HK-2 (cell line): ENCODE measurements at regions not wholly inside any gene's neighbourhood (a gene's known extent, or its start where the extent isn't known, plus 50 kb on each side); places are given as distances from the start of the nearest gene placed in this dataset.

Experiments used
- DNase-seq: peaks from one replicate; pipeline ENCODE4 v3.0.0-alpha.2; 2018; ENCODE audit not compliant: unreplicated experiment

DNA sequence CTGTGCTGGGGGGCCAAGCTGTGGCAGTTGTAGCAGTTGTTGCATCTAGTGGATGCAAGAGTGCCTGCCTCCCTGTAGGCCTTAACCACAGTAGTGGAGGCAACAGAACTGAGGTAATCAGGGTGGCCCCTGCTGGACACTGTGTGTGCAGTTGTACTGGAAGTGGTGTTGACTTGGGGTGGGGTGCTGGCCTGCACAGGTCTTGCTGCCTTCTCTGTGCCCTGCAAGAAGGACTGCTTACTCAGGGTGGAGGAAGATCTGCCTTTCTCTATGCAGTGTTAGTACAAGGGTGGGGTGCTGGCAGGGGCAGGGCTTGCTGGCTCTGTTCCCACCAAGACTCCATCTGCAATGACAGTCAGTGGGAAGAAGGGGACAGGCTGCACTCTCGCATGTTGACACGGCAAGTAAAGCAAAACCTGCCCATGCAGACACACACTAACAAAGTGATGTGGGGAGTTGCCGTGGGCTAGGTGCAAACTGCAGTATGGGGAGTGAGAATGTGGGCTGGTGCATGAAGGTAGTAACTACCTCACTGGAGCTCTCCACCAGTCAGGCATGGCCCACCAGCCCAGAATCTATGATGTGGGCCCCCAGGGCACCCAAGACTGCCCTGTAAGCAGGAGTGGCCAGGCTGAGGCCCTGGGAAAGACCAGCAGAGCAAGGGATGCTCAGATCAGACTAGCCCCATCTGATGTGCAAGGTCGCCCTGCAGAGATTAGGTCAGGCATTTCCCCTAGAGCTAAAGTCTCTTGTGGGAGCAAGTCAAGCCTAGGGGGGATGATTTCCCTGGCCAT is 594.9 kb downstream of the TECRL start:
- DNase-seq, result no peak

DNA sequence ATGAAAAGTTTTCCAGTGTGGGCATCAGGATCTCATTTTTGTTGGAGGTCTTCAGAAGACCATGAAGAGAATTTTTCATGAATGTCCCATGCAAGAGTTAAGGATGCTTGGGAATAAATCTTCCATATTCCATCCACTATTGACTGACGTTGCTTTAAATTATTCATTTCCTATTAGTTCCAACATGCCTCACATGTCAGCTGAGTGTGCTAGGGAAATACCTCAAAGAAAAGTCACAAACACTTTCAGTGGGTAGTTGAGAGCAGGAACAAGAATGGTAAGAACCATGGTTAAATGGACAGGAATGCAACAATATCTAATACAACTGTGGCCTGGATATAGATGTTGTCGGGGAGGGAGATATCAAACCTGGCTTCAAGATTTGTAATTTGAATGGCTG is 610.1 kb downstream of the TECRL start:
- no peak for DNase-seq

DNA sequence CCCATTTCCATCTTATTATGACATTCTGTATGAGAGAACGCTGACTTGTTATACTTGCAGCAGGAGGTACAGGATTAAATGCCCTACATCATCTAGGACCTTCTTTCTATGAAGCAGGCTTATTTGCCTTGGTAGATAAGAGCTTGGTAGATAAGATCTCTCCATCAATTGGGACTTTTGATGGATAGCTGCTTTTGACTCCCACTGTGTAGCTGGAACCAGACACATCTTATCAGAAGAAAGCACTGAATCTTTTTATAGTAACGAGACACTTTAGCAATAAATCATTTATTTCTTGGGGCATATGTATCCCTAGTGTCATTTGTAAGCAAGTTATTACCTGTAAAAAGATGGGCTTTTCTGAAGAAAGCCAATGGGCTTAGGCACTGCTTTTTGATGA is 613.9 kb downstream of the TECRL start:
- DNase-seq, result no peak

DNA sequence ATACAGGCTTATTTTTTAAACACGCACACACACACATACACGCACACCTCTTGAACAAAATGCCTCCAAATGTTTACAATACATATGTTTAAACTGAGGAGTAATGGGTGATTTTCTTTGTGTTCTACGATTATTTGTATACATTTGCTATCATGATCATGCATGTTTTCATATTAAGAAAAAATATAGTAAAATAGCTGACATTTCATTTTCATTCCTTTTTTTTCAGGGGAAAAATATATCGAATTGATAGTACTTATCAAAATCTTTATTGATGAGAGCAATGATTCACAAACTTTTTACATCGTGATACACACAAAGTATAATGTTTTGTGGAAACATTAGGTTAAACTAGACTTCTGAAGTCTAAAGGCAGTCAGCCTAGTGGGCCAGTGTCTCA is 618.9 kb downstream of the TECRL start:
- no peak for DNase-seq

DNA sequence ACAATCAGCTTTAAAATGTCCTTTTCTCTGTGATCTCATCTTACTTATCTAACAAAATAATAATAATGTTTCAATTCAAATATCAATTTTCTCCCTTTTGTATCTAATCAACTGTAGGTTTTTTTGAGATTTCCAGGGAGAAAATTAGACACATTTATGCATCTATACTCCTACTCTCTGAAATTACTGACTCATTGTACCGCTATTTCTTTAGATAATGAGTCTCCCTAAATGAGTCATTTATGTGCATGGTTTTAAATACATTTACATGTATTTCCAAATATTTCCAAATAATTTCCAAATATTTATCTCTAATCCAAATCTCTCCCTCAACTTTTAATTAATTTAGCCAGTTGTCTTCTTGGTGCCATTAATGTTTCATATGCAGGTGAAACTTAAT is 621.0 kb downstream of the TECRL start:
- DNase-seq, result no peak

DNA sequence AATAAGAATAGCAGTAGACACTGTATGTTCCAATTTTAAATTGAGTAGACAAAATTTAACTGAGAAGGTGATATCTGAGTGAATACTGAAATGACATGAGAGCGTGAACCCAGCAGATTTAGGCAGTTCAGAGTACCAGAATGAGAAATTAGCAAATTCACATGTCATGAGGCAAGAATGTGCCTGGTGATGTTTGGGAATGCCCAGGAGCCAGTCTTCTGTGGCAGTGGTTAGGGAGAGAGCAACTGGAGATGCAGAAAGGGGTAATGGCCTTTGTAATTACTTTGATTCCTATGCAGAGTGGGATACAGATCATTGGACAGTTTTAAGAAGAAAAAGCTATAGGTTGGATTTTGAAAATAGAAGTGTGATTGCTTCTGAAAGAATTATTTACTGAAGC is 621.9 kb downstream of the TECRL start:
- DNase-seq, result no peak

DNA sequence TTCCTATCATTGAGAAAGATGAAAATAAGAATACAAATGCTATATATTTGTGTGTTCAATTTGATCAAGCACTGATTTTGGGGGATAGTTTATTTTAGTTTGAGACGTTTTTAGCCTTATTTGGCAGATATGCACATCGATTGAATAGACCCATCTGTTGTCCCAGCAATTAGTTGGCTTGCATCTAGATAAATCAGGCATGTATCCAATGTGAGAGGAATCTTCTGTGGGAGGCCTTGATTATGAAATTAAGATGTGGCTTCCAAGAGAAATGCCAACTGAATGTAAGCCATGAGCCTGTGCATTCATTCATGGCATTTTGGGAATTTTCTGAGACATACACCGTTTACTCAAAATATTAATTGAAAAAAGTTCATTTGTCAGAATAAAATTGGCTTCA is 623.1 kb downstream of the TECRL start:
- no peak for DNase-seq

DNA sequence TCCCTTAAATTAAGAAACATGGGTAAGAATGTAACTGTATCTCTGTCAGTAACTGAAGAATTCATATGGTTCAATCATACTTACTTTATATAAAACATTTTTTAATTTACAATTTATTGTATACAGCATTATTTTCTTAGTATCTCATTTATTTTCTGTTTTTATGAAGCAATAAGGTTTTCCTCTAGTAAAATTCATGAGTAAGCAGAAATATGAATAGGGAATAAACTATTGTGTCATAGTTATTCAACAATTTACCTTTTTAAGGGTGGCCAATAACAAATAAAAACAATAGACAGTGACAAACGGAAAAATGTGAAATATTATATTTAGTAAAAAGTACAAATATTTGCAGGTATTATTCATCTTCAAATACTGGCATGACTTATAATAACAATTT is 624.4 kb downstream of the TECRL start:
- no peak for DNase-seq

DNA sequence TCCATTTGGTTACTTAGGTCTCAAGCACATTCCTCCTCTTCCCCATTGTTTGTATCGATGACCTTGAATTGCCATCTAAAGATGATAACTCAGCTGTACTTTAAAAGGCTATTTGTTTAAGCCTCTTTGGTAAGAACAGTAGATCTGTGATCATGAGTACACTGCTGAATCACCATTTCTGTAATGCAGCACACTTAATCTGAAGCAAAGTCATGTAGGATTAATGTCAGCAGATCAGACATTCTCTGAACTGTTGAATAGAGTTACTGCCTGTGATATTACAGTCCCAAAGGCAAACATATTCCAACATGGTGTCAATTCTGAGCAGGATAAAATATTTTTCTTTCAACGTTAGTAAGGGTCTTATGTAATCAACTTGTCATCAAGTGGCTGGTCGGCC is 631.6 kb downstream of the TECRL start:
- no peak for DNase-seq

DNA sequence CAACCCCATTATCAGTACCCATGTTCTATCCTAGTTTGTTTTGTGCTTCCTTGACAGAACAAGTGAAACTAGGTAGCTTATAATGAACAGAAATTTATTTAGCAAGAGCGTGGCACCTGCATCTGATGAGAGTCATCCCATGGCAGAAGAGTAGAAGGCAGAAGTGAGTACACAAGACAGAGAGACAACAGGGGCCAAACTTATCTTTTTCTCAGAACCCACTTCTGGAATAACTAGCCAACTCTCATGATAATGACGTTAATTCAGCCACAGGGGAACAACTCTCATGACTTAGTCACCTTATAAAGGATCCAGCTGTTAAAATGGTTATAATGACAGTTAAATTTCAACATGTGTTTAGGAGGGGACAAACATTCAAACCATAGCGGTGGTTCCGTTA is 644.9 kb downstream of the TECRL start:
- DNase-seq, result no peak

DNA sequence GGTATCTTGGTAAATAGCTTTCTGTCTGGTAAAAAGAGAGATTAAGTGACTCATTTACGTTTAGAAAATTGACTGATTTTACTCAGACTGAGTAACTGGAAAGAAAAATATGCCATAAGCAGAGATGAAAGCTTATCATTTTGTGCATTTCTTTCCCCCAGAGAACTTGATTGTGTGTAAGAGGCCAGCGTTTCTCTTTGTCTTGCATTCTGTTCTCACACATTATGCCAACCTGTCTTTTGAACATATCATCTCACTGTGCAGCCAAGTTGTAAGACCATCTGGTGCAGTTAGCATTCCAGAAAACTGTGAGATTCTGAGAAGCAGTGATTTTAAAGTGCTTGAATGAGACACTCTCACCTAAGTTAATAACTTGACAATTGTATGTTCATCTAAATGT is 651.3 kb downstream of the TECRL start:
- no peak for DNase-seq

DNA sequence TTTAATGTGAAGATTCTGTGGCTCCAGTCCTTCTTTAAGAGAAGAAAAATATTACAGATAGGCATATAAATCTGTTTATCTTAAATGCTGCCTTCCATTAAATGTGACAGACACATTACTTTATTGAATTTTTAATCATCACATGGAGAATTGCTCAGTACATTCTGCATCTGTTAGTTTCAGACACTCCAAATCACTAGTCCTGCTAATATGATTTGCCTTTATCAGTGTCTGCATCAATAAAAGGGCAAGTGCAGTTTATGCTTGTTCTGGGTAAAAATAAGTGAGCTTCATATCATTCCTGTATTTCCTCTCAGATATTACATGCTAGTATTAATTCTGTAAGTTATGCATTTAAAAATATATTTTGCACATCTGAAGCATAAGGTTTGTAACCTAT is 666.4 kb downstream of the TECRL start:
- no peak for DNase-seq

DNA sequence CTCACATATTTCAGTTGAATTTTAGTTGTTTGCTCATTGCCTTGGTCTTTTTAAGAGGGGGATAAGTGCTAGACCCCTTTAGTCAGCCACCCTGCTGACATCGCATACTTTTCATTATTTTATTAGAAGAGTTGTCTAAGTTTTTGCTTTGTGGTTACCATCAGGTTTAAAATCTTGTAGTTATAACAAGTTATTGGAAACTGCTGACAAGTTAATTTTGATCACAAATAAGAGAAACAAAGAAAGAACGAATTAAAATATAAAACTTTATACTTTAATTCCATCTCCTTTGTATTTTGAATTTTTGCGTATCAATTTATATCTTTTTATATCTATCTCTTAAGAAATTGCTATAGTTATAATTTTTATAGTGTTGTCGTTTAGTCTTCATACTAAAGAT is 679.7 kb downstream of the TECRL start:
- DNase-seq, result no peak

DNA sequence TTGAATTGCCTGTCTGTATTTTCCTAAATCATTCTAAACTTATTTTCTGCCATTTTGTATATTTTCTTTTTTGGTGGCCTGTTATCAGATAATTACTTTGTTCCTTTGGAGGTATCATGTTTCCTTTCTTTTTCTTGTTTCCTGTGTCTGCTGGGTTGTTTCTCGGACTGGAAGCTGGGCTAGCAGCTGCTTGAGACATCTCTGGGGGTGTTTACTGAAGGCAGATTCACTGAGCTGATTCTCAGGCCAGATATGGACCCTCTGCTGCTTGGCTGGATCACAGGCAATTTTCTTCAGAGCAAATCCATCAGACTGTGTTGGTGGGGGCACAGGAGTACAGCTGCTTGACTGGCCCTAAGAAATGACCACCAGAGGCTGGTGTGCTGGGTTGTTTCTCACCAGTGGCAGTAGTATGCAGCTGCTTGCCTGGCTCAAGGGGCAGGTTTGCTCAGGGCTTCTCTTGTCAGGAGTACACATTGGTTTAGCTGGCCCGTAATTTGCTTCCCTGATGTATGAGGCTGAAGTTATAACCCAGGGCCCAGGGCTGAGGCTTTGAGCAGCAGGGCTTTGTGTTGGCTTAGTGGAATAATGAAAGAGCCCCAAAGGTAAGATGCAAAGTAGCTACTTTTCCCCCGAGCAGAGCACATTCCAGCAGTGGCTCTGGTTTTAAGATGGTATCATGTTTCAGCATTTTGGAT is 680.6 kb downstream of the TECRL start:
- no peak for DNase-seq

DNA sequence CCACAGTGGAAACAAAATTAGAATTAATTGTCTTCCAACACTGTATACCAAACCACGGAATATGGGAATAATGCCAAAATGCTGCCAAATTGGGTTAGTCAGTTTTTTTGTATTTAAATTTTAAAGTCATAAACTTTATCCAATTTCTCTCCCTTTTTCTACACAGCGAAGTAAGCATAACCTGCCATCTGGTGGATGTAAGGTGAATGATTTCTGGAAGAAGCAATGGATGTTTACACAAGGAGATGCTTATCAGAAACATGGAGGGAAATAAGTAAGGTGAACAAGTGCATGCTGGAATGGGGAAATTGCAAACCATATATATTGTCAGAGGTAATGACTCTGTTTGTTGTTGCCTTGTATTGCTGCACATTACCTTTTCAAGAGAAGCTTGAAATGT is 691.9 kb downstream of the TECRL start:
- no peak for DNase-seq

DNA sequence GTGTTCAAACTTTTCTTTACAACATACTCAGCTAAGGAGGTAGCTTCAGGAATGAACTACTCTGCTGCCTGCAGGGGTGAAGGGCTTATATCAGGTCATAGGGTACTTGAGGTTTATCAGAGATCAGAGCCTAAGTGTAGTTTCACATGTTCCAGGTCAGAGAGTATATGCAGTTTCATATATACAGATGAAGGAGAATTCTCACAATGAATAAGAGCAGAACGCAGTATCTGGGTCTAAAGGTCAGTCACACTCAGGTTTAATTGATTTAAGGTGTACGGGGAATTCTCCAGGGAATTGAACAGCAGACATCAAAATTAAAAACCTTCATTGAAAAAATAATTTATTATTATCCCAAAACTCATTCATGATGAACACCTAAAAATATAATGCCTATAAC is 700.6 kb downstream of the TECRL start:
- DNase-seq, result no peak

DNA sequence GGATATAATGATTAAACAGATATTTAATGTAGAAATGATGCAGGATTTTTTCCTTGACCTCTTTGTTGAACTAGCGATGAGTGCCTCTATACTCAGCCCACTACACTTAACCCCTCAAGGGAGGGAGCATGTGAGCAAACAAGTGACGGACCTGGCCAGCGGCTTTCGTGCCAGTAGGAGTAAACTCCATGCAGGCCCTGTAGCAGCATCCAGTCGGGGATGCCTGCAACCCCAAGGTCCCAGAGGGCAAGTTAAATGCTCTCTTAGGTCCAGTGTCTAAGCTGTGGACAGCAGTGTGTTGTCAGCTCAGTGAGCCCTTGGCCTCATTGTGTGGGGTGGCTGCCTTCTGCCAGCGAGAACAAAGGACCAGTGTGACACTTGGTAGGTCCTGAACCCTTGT is 708.7 kb downstream of the TECRL start:
- no peak for DNase-seq

DNA sequence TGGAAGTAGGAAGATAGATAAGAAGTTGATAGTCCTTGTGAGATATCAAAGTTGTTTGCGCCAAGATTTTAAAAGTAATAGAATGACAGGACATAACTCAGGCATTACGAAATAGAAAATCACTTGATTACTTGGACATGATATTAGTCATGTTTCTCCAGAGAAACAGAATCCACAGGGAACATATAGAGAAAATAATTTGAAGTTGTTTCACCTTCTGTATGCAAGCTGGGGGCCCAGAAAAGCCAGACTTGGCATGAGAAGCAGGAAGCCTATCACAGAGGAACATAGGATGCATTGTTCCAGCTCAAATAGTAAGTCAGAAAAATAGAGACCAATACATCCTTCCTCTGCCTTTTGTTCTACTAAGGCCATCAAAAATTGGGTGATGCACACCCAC is 715.9 kb downstream of the TECRL start:
- DNase-seq, result no peak

DNA sequence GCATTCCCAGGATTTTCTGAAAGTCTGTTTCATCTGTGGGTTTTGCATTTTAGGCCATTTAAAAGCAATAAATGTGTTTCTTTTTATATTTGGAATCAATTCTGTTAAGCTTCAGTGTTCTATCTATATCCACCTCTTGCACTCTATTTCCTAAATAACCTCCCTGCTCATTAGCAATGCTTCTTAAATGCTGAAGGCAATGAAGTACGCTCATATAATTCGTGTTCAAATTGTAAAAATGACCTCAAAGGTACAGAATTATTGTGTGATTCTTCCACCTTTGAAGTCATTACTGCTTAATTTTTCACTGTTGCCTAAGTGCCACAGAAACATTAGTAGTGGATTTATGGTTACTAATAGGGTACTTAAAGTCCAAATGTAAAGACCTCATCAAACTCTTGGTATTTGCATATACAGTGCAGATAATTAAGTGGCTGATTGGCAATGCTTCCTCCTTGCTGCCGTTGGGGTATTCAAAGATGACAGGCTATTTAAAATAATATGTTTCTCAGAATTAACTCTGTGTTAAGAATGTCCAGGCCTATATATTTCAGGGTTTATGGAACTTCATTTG is 730.8 kb downstream of the TECRL start:
- no peak for DNase-seq

DNA sequence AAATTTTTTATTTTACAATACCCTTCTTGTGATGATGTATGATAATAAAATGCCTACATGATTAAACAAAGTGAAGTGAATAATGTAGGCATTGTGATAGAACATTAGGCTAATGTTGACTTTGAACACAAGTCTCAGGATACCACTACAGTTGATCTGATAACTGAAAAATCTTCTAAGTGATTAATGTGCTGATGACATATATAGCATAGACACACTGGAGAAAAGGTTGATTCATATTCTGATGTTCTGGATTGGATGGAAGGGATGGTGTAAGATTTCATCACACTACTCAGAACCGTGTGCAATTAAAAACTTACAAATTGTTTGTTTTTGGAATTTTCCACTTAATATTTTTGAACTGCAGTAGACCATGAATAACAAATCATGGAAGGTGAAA is 738.5 kb downstream of the TECRL start:
- DNase-seq, result no peak

DNA sequence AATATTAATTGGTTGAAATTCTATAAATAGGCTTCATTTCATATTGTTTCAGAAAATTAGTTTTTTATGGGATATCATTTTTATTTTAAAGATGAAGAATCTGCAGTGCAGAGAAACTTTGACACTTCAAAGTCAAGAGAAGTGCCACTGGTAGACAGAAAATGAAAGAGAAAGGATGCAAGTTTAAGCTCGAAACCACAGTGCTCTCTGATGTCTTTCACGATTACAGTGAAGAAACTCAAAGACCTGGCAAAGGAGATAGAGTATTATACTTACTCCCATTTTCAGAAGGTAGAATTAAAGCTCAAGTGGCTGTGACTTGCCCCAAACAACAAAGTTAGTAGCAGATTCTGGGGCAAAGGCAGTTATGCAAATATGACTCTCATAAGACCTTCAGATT is 745.4 kb downstream of the TECRL start:
- no peak for DNase-seq

DNA sequence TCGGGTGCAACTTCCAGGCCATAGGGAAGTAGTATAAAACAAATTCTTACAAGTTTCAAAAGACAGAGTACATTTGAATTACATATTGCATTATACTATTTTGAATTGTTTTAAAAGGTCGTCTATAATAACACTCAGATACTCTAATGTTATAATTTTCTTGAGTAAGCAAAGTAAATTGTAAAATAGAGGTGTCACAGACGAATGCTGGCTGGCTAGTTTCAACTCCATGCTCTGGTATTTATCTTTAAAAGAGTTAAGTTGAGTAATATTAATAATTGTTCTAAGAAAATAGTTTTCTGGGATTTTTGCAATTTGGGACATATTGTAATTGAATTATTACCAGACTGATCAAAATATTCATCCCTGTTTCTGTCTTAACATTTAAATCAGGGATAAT is 764.9 kb downstream of the TECRL start:
- DNase-seq, result no peak

DNA sequence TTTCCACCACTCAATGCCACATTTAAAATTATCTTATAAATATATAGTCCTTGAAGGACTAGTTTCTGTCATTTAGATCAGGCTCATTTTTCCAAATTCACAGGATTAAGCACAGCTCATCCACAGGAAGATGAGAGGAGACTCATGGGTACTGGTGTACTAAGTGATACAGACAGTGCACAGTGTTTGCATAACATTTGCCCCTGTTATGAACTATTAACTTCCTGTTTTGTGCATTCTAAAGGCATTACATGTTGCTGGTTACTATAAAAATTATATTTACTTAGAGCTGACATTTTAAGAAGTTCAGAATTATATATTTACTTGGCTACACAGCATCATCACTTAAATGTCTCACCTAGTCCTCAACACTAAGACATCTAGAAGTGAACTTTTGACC is 772.0 kb downstream of the TECRL start:
- no peak for DNase-seq
